ENCODE measurements at regions not wholly inside any gene's neighbourhood (a gene's known extent, or its start where the extent isn't known, plus 50 kb on each side); places are given as distances from the start of the nearest gene placed in this dataset.

DNA sequence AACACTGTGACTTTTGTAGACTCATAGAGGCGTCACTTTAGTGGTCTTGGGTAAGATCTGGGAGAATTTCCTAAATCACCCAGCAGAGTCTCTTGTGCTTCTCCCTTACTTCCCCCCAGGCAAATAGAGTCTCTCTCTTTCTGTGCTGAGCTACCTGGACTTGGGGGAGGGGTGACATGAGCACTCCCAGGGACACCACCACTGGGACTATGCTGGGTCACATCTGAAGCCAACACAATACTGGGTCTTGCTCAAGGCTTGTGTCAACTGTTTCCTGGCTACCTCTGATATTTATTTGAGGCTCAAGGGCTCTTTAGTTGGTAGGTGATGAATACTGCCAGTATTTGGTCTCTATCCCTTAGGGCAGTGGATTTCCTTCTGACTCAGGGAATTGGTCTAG, 214.6 kb upstream of the TPK1 start:
- intact Hi-C loops (cut with DNase I), result no loop called here
- no peak for DNase-seq (ENCODE audit: low spot score)

DNA sequence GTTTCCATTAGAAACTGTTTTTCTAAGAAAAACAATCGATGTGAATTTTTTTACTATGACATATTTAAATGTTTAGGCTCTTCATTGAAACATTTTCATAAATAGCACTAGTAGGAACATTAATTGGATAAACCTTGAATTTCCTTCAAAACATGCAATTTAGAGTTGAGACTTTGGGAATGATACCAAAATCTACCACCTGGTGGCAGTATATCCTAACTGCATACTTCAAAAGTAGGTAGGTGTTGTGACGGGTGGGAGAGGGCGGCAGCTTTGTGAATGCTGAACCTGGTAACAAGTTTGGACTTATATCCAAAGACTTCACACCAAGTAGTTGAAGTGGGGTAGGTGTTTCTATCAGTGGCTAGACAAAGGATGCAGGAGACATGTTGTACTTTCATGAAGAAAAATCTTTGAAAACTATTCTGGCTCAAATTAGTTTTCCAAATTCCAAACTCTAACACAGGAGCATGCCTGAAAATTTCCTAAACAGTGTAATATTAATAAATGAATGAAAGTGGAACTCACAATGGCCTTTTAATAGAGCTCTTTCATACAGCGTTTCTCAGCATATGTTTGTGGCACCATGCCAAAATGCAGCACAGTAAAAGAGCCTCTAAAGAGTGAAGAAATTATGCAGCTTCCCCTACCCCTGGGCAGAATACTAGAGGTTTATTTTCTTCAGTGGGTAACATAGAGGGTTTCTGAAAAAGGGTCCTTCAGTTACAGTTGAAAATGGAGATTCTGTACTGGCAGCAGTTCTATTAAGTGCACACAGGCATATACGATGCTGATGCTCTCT, 201.0 kb upstream of the TPK1 start:
- intact Hi-C loops (cut with DNase I), result no loop called here
- no peak for DNase-seq (ENCODE audit: low spot score)

DNA sequence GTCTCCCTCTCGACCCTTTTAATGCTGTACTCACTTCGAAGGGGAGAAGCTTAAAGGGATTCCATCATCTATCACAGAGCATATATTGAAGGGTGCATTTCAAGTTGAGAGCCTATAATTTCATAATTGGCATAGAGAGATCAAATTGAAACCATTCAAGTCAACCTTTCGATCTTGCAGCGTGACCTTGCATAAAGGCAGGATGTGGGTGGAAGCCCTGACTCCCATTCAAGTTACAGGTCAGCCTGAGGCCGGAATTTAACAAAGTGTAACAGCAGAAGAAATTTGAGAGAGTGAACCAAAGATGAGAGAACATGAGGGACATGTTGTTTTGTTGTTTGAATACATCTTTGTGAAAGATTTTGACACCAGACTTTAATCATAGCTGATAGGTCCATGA, 195.3 kb upstream of the TPK1 start:
- no peak for DNase-seq (ENCODE audit: low spot score)
- intact Hi-C loops (cut with DNase I), result no loop called here

DNA sequence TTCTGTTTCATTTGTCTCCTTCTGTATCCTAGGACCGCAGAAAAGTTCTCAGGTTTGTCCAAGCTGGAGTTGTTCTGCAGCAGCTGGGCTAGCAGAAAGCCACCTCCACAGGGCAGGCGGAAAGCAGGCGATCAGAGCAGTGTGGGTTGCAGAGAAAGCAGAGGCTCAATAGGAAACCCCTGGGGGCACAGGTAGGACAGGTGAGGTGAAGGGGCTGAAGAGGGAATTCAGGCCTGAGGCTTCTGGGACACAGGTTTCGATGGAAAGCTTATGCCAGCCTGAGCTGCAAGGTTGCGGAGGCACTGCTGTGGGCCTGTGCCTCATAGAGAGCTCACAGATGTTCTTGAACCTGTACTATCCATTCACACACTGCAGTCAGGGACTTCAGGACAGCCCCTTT, 194.9 kb upstream of the TPK1 start:
- no peak for DNase-seq (ENCODE audit: low spot score)
- intact Hi-C loops (cut with DNase I), result no loop called here

DNA sequence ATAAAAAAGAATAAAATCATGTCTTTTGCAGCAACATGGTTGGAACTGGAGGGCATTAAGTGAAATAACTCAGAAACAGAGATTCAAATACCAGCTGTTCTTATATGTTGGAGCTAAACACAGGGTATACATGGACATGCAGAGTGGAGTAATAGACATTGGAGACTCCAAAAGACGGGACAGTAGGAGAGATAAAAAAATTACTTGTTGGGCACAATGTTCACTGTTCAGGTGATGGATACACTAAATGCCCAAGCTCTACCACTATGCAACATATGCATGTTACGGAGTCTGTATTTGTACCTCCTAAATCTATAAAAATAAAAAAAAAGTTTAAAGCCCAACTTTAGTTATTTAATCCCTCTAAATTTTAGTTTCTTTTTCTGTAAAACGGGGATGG, 184.6 kb upstream of the TPK1 start:
- DNase-seq (ENCODE audit: low spot score), result no peak
- intact Hi-C loops (cut with DNase I), result no loop called here

DNA sequence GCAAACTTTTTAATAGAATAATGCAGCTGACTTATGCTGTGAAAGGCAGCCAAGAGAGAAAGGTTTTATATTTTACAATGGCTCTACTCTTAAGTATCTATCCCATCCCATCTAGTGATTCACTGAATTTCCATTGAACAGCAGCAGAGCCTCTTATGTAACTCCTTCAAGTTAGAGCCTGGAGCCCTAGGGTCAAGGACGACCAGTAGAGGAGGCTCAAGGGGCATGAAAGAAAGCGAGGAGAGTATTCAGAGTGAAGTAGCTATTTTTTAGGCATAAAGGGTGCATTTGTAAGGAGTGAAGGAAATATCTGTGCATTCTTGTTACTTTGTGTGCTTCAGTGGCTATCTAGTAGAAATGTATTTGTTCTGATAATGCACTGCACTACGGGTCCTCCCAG, 180.2 kb upstream of the TPK1 start:
- DNase-seq (ENCODE audit: low spot score), result no peak
- intact Hi-C loops (cut with DNase I), result loop anchor here (10.0 kb wide), 1 partner anchor 59 kb away; no protein-coding TSS in a partner anchor

DNA sequence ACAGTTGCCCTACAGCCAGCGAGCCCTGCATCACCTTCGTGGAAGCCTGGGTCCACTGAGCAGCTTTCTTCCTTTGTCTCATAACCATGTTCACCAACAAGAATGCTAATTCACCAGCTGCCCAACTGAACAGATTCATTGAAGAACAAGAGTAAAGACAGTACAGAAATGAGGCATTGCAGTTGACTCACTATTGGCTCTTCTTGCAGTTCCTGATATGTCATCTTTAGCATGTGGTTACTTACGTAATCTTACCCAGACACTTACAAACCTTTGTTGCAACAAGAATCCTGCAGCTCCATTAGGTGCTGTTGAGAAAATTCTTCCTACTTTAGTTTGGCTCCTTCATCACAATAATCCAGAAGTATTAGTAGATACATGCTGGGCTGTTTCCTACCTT, 174.0 kb upstream of the TPK1 start:
- DNase-seq (ENCODE audit: low spot score), result no peak
- intact Hi-C loops (cut with DNase I), result loop anchor here (10.0 kb wide), 1 partner anchor 65 kb away; no protein-coding TSS in a partner anchor

DNA sequence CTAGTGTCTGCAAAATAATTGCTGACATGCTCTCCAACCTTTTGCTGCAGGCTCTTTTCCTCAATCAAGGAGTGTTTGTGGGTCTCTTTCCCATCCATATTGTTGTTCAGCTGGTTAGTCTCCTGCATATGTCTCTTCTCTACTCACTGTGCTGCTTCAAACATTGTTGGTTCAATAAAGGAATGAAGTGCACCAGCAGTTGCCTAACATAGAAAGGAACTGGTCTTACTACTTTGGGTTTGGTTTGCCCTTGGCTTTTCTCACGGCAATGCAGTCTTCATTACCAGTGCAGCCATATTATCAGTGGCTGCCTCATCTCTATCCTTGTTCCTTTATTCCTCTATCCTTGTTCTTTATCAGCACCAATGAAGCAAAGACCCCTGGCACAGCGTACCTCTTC, 169.7 kb upstream of the TPK1 start:
- no peak for DNase-seq (ENCODE audit: low spot score)
- intact Hi-C loops (cut with DNase I), result no loop called here

DNA sequence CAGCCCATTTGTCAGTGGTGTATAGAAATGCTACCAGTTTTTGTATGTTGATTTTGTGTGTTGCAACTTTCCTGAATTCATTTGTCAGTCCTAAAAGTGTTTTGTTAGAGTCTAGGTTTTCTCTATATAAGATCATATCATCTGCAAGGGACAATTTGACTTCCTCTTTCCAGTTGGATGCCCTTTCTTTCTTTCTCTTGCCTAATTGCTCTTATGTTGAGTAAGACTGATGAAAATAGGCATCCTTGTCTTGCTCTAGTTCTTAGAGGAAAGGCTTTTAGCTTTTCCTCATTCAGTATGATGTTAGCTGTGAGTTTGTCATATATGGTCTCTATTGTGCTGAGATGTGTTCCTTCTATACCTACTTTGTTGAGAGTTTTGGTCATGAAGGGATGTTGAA, 161.7 kb upstream of the TPK1 start:
- intact Hi-C loops (cut with DNase I), result no loop called here

DNA sequence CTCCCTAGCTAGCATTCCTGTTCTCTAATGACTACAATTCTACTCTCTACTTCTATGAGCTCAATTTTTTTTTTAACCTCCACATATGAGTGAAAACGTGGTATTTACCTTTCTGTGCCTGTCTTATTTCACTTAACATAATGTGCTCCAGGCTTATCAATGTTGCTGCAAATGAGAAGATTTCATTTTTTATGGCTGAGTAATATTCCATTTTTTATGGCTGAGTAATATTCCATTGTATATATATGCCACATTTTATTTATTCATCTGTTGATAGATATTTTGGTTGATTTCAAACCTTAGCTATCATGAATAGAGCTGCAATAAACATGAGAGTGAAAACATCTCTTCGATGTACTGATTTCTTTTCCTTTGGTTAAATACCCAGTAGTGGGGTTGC, 159.6 kb upstream of the TPK1 start:
- no peak for DNase-seq (ENCODE audit: low spot score)
- intact Hi-C loops (cut with DNase I), result no loop called here

More for the DNA sequence above, 161.7 kb upstream of the TPK1 start:
- no peak for DNase-seq (ENCODE audit: low spot score)

DNA sequence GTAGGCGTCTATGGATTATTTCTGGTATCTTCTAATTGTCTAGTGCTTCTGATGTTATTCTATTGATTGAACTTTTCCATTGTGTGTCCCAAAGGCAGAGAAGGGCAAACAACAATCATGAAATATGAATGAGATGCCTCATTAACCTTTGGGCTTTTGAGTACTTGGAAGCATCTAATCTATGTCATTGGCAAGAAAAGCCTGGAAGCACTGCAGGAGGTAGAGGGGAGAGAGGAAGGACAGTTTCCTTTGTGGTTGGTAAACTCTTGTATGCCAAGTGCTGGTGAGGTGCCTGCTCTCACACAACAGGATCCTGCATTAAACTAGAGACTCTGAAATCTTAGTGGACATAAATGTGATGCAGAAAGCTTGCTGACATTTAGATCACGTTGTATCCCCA, 155.2 kb upstream of the TPK1 start:
- intact Hi-C loops (cut with DNase I), result no loop called here

DNA sequence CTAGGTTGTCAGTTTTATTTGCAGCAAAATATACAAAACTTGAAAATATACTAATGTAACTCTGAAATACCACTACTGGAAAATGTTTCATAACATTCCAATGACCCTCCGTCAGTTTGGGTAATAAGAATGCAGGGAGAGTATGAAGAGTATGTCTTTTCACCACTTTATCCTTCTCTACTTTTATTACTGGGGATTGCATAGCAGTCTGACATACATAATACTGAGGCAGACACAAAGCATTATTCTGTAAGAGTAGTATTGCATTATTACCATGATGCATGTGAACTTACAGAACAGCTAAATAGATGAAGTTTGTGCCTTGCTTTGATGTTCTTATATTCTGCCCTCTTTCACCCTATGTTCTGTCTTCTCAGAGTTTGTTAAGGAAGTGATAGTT, 151.8 kb upstream of the TPK1 start:
- no peak for DNase-seq (ENCODE audit: low spot score)
- intact Hi-C loops (cut with DNase I), result no loop called here

More for the DNA sequence above, 155.2 kb upstream of the TPK1 start:
- DNase-seq (ENCODE audit: low spot score), result no peak

DNA sequence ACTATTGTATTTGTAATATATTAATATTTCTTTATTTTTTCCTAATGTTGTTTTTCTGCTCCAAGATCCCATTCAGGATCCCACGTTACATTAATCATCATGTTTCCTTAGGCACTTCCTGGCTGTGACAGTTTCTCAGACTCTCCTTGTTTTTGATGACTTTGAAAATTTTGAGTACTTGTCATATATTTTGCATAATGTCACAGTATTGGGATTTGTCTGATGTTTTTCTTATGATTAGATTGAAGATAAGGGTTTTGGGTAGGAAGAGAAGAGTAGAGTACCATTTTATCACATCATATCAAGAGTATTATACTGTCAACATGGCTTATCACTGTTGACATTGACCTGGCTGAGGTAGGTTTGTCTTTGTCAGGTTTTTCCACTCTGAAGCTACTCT, 146.3 kb upstream of the TPK1 start:
- intact Hi-C loops (cut with DNase I), result no loop called here
- DNase-seq (ENCODE audit: low spot score), result no peak

DNA sequence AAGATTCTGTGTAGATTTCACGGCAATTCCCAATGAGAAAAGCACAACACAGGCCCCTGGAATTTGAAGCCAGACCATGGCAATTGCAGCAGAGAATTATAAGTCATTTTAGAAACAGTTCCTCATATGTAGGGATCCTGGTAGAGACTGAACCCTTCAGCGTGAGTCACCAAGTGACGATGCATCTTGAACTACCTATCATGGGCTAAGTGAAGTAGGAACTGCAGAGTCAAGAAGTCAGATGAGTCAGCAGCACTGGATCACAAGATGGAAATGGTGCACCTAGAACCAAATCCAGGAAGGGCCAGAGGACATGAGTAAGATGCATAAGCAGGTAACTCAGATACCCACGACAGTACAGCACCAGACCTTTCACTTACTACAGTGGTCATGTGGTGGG, 140.0 kb upstream of the TPK1 start:
- intact Hi-C loops (cut with DNase I), result no loop called here
- DNase-seq (ENCODE audit: low spot score), result no peak

DNA sequence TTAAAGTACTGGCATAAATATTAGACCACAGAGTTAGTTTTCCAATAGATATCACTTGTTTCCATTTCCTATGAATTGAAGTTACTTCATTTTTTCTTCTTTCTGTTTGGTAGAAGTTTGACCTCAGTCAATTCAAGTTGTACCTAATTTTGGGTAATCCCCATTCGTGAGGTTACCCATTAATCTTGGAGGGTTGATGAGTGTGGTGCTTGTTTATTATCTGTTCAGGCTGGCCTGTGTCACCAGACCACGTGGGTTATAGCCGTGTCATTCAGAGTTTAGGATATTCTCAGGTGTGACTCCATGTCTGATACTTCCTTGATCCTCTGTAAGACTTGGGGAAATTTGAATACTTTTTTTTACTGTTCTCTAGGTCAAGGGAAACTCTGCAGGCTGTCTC, 133.9 kb upstream of the TPK1 start:
- DNase-seq (ENCODE audit: low spot score), result no peak
- intact Hi-C loops (cut with DNase I), result no loop called here

DNA sequence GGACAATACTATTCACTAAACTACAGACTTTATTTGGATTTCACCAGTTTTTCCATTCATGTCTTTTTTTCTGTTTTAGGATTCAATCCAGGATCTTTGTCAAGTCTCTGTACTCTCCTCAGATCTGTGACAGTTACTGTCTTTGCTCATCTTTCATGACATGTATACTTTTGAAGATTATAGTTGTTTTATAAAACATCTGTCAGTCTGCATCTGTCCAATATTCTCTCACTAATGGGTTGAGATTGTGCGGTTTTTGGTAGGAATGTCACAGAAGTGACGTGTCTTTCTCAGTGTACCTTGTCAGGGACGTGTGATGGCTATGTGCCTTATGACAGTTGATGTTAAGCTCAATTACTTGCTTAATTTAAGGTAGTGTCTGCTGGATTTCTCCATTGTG, 124.9 kb upstream of the TPK1 start:
- DNase-seq (ENCODE audit: low spot score), result no peak
- intact Hi-C loops (cut with DNase I), result no loop called here

DNA sequence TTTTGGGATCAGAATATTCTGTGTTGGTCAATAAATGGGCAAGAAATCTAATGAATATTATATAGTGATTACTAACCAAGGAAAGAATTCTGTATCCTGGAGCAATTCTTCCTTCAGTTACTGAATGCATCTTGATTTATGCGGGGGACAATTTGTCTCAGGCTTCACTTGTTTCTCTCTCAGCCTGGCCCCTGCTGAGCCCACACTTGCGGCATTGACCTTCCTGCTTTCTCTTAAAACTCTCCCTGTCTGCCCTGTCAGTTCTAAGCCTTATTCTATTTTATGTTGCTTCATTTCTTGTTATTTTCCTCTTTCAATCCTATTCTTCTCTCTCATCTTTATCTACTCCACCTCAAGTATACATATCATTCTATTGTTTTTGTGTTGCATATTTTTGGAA, 122.1 kb upstream of the TPK1 start:
- intact Hi-C loops (cut with DNase I), result no loop called here
- DNase-seq (ENCODE audit: low spot score), result no peak

DNA sequence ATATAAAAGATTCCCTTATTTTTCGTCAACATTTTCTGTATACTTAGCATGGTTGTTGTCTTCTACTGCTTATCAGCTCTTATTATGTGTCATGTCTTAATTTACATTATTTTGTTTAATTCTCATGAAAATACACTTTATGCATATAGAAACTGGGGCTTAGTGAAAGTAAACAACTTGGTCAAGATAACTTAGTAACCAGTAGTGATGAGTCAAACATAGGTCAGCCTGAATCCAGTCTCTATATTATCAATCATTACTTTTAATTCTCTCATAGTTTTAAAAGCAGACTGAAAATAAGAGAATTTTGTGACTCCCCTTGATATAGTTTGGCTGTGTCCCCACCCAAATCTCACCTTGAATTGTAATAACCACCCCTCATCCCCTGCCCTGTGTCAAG, 119.6 kb upstream of the TPK1 start:
- intact Hi-C loops (cut with DNase I), result no loop called here
- DNase-seq (ENCODE audit: low spot score), result no peak

DNA sequence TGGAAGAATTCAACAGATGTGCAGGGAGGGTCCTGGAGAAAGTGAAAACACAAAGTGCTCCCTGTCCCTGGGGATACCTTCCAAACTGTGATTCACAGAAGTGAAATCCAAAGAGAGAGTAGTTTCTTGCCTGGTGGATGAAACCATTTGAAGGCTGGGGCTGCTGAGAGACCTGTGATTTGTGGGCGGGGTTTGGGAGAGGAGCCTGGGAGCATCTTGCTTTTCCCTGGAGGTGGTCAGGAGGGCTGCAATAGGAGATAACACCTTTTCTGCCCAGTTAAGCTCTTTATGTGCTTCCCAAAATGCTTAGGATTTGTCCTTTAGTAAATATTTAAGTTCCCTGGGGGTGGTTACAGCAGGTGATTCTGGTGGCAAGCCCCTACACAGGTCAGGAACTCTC, 105.3 kb upstream of the TPK1 start:
- DNase-seq (ENCODE audit: low spot score), result no peak
- intact Hi-C loops (cut with DNase I), result no loop called here

DNA sequence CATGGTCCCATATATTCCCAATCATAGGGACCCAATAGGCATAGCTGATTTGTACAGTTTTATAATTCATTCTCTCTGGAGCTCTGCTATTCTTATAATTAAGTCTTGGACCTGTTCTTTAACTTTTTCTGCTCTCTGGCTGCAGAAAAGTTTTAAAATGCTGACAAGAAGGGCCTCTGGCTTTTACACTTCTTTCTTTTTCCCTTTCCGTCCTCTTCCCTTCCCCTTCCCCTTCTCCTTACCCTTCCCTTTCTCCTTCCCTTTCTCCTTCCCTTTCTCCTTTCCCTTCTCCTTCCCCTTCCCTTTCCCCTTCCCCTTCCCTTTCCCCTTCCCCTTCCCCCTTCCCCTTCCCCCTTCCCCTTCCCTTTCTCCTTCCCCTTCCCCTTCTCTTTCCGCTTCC, 101.3 kb upstream of the TPK1 start:
- intact Hi-C loops (cut with DNase I), result no loop called here
- DNase-seq (ENCODE audit: low spot score), result no peak

DNA sequence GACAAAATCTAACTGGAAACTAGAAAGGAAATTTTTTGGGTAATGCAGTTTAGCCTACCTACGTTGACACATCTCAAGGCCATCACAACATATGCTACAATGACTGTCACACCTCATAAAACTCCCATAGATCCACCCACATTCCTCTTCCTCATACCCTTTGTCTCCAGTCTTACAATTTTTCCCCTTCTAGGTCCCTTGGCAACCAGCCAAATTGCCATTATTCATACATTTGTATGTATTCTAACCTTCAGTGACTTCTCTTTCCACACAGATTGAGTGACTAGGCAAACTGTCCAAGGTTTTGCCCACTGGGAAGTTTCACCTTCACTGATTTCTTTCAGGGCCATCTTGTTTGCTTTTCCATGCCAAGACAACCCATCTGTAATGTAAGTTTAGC, 100.5 kb upstream of the TPK1 start:
- intact Hi-C loops (cut with DNase I), result no loop called here

DNA sequence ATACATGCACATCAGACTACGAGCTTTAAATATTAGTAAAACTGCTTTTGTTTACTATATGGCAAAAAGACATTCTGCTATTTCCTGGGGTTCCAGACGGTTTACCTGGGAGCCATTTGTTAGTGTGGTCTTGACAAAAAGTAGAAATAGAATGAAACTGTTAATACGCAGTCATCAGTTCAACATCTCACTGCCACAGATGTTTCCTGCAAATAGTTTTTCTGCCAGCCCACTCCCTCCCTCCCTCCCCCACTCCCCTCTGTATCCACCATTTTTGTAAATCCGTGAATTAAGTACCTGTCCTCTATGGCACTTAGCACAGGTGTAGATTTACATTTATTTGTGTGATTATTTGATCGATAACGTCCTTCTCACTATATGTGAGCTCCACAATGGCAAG, 74.6 kb upstream of the TPK1 start:
- intact Hi-C loops (cut with DNase I), result no loop called here
- DNase-seq (ENCODE audit: low spot score), result no peak

More for the DNA sequence above, 100.5 kb upstream of the TPK1 start:
- no peak for DNase-seq (ENCODE audit: low spot score)
